Erythroblast (primary cell): ENCODE measurements at regions not wholly inside any gene's neighbourhood (a gene's known extent, or its start where the extent isn't known, plus 50 kb on each side); places are given as distances from the start of the nearest gene placed in this dataset.

ENCODE experiments used
- GATA1 ChIP-seq: IDR thresholded peaks from 2 replicates; pipeline ENCODE4 v1.6.1; 2011; ENCODE audit warnings: low read depth, mild to moderate bottlenecking, control low read depth, low read length, moderate library complexity
- POLR2A ChIP-seq: IDR thresholded peaks from 2 replicates; pipeline ENCODE4 v1.6.1; 2011; ENCODE audit warnings: mild to moderate bottlenecking, low read length

DNA sequence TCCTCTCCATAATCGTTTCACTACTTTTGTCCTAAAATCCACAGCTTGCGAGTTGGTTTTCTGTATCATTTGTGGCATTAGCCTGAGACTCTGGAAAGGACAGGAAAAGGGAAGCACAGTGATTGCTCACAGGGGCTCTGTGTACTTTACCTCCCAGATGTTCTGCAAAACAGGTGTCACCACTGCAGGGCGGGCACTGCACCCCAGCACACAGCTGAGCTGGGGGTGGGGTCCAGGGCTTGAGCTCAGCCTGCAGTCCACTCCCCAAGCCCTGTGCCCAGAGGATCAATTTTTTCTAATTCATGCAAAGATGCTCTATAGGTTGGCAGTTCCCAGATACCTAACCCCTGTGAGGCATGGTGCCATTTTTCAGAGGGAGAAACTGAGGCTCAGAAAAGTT, 119.4 kb upstream of the GLI2 start:
- no peak for TF ChIP-seq POLR2A
- TF ChIP-seq GATA1: no peak
